ENCODE measurements at regions not wholly inside any gene's neighbourhood (a gene's known extent, or its start where the extent isn't known, plus 50 kb on each side); places are given as distances from the start of the nearest gene placed in this dataset.
A peak's percentile ranks its signal among the peaks of the same experiment; 100 is the strongest.

GRCh38 chr6:112877134-112878100 is 530.3 kb downstream of the RFPL4B start:
- dilution Hi-C loops (cut with MboI; ENCODE audit: extremely low pct_ligation_motif_present, low sequenced_read_pairs) (no loop called here), intact Hi-C loops (cut with micrococcal nuclease) (loop anchor here (1.0 to 10.0 kb wide), 9 partner anchors 97 to 1027 kb away; no protein-coding TSS in a partner anchor)
- peak; percentile 81 for FAIRE-seq
- no peak for TF ChIP-seq POLR2AphosphoS5 (IDR thresholded peaks at IDR 0.05; ENCODE audit: insufficient read depth, low read depth, low read length)
- TF ChIP-seq POLR2A (IDR thresholded peaks at IDR 0.05; ENCODE audit: low read depth, low read length) = no peak
- TF ChIP-seq FOS (IDR thresholded peaks at IDR 0.05; ENCODE audit: borderline replicate concordance, insufficient read depth, low read length) = peak; percentile 54
- no peak for TF ChIP-seq MYC (IDR thresholded peaks at IDR 0.05; ENCODE audit: low read depth, low read length)
- TF ChIP-seq MAX (IDR thresholded peaks at IDR 0.05; ENCODE audit: insufficient read depth, insufficient read length) = no peak
- peak in 1 of 2 donors; percentile 16 for TF ChIP-seq CTCF (IDR thresholded peaks at IDR 0.05; ENCODE audit: extremely low read depth in 1 of 2, insufficient read depth in 1 of 2, low read depth in 1 of 2, low read length in 2 of 2)
- no peak for TF ChIP-seq JUN (IDR thresholded peaks at IDR 0.05; ENCODE audit: borderline replicate concordance, insufficient read depth, insufficient read length, low read depth)
- TF ChIP-seq EZH2 (IDR thresholded peaks at IDR 0.05; ENCODE audit: borderline replicate concordance, low read depth, low read length, severe bottlenecking) = no peak
- TF ChIP-seq GATA2 (IDR thresholded peaks at IDR 0.05; ENCODE audit: insufficient read depth, insufficient read length, low read depth, low read length) = no peak
- peak overlapping the region; percentile 75 for H3K27ac ChIP-seq (ENCODE audit: insufficient read depth, low read depth, low read length)
- H3K4me1 ChIP-seq (ENCODE audit: control insufficient read depth, extremely low read depth, insufficient read depth, low read length) = peaks cover 20% of the 10 kb centered on the region
- no TSS peak for BruUV-seq (replicated peaks)
- H3K9ac ChIP-seq (replicated peaks; ENCODE audit: extremely low read depth, insufficient read depth, low read length) = peak overlapping the region; percentile 34
- H3K27me3 ChIP-seq (ENCODE audit: control insufficient read depth in 2 of 2, insufficient read depth in 2 of 2, low read length in 2 of 2) = no peaks in the 10 kb centered on the region
- ChIA-PET CTCF (interaction anchor here (0.7 to 1.9 kb wide), 22 partner anchors 12 to 1030 kb away, joined by 3 to 17 read pairs (median 4); no protein-coding TSS in a partner anchor), POLR2A (interaction anchor here (0.7 kb wide), 1 partner anchor 981 kb away, joined by 3 read pairs; no protein-coding TSS in a partner anchor)
- no peak overlapping the region for H3K4me3 ChIP-seq (replicated peaks in 1 of 3; ENCODE audit: insufficient read depth in 1 of 3, low read depth in 1 of 3, low read length in 3 of 3)
- no peaks in the 10 kb centered on the region for H3K79me2 ChIP-seq (ENCODE audit: control insufficient read depth, insufficient read depth, low read length)
- H3K9me3 ChIP-seq (replicated peaks; ENCODE audit: control insufficient read depth, insufficient read depth, low read length) = no peaks in the 10 kb centered on the region
- DNase-seq (ENCODE audit: low read depth, low spot score) = peak; percentile 89
- H3K9me1 ChIP-seq (replicated peaks; ENCODE audit: control insufficient read depth, extremely low read depth, insufficient read depth, low read length) = no peaks in the 10 kb centered on the region
- no peaks in the 10 kb centered on the region for H4K20me1 ChIP-seq (replicated peaks; ENCODE audit: control insufficient read depth, extremely low read depth, insufficient read depth, low read length)
- H3K36me3 ChIP-seq (ENCODE audit: control insufficient read depth in 2 of 2, extremely low read depth in 1 of 2, insufficient read depth in 2 of 2, low read length in 2 of 2) = no peaks in the 10 kb centered on the region
- H2AFZ ChIP-seq (ENCODE audit: low read depth, low read length) = peak overlapping the region; percentile 92
- H3K4me2 ChIP-seq (ENCODE audit: insufficient read depth, low read length) = peak overlapping the region; percentile 62

Measured in endothelial cell of umbilical vein (primary cell).